ENCODE measurements at regions not wholly inside any gene's neighbourhood (a gene's known extent, or its start where the extent isn't known, plus 50 kb on each side); places are given as distances from the start of the nearest gene placed in this dataset.
A peak's percentile ranks its signal among the peaks of the same experiment; 100 is the strongest.

DNA sequence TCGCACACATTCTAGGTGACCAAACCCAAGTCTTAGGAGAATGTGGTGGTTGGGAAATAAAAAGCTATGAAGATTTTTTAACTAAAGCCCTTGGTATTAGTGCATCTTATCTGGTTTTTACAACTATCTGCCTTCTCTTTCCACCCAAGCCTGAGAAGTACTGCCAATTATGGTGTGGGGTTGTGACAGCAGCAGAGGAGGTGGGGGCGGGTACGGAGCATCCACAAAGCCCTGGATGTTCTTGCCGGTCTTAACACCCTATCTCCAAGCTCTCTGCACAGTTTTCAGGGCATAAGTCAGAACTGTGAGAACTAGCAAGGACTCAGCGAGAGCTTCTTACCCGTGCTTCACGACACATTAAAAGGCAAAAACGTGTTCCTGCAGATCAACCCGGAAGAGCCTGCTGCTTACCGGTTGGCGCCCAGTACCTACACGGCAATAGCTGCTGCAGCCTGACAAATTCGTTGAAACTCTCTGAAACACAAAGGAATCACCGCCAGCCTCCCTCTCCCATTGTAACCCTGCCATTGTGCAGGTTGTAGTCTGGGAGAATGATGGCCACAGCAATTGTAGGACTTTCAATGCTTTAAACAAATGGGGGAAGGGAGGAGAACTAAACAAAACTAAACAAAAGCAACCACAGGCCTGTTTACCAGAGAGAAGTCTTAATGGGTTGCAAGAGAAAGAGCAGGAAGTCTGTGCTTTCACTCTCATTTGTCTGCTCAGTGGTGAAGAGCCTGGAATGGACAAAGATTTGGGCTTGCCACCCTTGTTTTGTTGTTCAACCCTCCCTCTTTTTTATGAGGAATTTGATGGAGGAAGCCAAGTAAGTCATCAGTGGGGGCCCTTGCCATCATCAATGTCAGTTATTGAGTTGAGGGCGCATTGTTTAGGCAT lies 461.0 kb upstream of the JARID2 start:
- no peak overlapping the region; the same call in 1 of the 2 replicates for H3K4ac ChIP-seq (ENCODE audit: low read depth, low read length)
- peak overlapping the region; percentile 69 for H3K18ac ChIP-seq (ENCODE audit: insufficient read length, low read depth, low read length)
- no peaks in the 10 kb centered on the region for H3K79me1 ChIP-seq (ENCODE audit: insufficient read depth, low read depth, low read length, poor library complexity, severe bottlenecking)
- H4K20me1 ChIP-seq (ENCODE audit: control insufficient read depth, insufficient read depth, insufficient read length) = no peaks in the 10 kb centered on the region
- Mint-ChIP-seq H3K9me3 (peaks cover 2 to 8% of the 10 kb centered on the region in 2 experiments; a peak in 3 of 5 replicates), H3K4me3 (peak overlapping the region; percentile 47 to 58; a peak in 4 of 5 replicates), H3K27me3 (ENCODE audit: low read depth) (no peaks in the 10 kb centered on the region), H3K4me1 (peaks cover 70 to 73% of the 10 kb centered on the region in 2 experiments), H3K27ac (peak overlapping the region; percentile 99), H3K36me3 (ENCODE audit: insufficient read depth in 1 of 3, low read depth in 3 of 3) (peaks cover 6 to 8% (median 7%) of the 10 kb centered on the region in 3 experiments; a peak in 6 of 7 replicates)
- no peak overlapping the region for H3T11ph ChIP-seq (ENCODE audit: low read length)
- no peak overlapping the region for H3K23ac ChIP-seq (ENCODE audit: insufficient read length, low read depth, low read length)
- H3K56ac ChIP-seq (ENCODE audit: insufficient read length, low read depth, low read length) = peak overlapping the region; percentile 53
- no peak overlapping the region for H2BK20ac ChIP-seq (ENCODE audit: low read depth, low read length, poor library complexity, severe bottlenecking)
- H2AK5ac ChIP-seq (ENCODE audit: insufficient read length, low read length) = no peak overlapping the region
- peak overlapping the region; percentile 36 for H2BK12ac ChIP-seq (ENCODE audit: insufficient read length, low read depth, low read length)
- no peak for TF ChIP-seq CTCF (conservative IDR thresholded peaks at IDR 0.05)
- no peak overlapping the region for H4K8ac ChIP-seq (replicated peaks; ENCODE audit: insufficient read length, low read depth, low read length)
- peak overlapping the region; percentile 99 for H3K27ac ChIP-seq (ENCODE audit: insufficient read length, low read depth, low read length)
- H3K9ac ChIP-seq (ENCODE audit: extremely low read depth, insufficient read length, low read length) = peak overlapping the region; percentile 5
- peak overlapping the region; percentile 82 for H2BK5ac ChIP-seq (ENCODE audit: insufficient read length, low read length)
- no peaks in the 10 kb centered on the region for H3K27me3 ChIP-seq (ENCODE audit: insufficient read depth, low read length)
- H2AFZ ChIP-seq (ENCODE audit: low read length) = no peak overlapping the region
- no peaks in the 10 kb centered on the region for H3K79me2 ChIP-seq (ENCODE audit: insufficient read depth, low read length)
- H3K4me2 ChIP-seq (ENCODE audit: insufficient read depth, insufficient read length, low read length) = peak overlapping the region; percentile 65
- no peak overlapping the region for H2BK15ac ChIP-seq (ENCODE audit: low read depth, low read length)
- peak overlapping the region; percentile 77; the same call in 1 of the 2 replicates for H3K14ac ChIP-seq (ENCODE audit: insufficient read depth, low read length)
- WGBS (ENCODE audit: extremely low coverage, insufficient read length, low lambda C conversion rate) = no CpG with 5 or more reads among the region's 15 CpGs
- H3K9me3 ChIP-seq (ENCODE audit: control insufficient read depth, low read depth, low read length) = no peaks in the 10 kb centered on the region
- H2BK120ac ChIP-seq (ENCODE audit: low read depth, low read length, poor library complexity, severe bottlenecking) = no peak overlapping the region
- H3K4me1 ChIP-seq (ENCODE audit: insufficient read depth, low read length) = peaks cover 17% of the 10 kb centered on the region; the same call in 1 of the 2 replicates
- H3K23me2 ChIP-seq (ENCODE audit: insufficient read length, low read depth, low read length, poor library complexity, severe bottlenecking) = no peaks in the 10 kb centered on the region
- H4K91ac ChIP-seq (ENCODE audit: insufficient read length, low read depth, low read length) = no peak overlapping the region
- DNase-seq = peak; percentile 87
- H4K5ac ChIP-seq (ENCODE audit: insufficient read length, low read depth, low read length) = peak overlapping the region; percentile 69
